ENCODE measurements at regions not wholly inside any gene's neighbourhood (a gene's known extent, or its start where the extent isn't known, plus 50 kb on each side); places are given as distances from the start of the nearest gene placed in this dataset.
"Not testable (repeated sequence)": the region's sequence is repeated elsewhere in the genome, so short reads cannot be mapped to it uniquely, and the experiment has no call there.

- DNase-seq (ENCODE audit: low spot score in 2 of 2): no peak
- no peak overlapping the region for H3K27ac ChIP-seq
- H3K9me3 ChIP-seq: peaks cover 0 to 5% of the 10 kb centered on the region in 2 donors
- TF ChIP-seq CTCF (IDR thresholded peaks at IDR 0.05): no peak
- no peaks in the 10 kb centered on the region for H3K27me3 ChIP-seq
- H3K4me1 ChIP-seq: no peaks in the 10 kb centered on the region
- no peaks in the 10 kb centered on the region for H3K36me3 ChIP-seq
- intact Hi-C loops (cut with DNase I): no loop called here
- no peak overlapping the region for H3K4me3 ChIP-seq
These were observed 73.0 kb upstream of the WDFY3 start for GRCh38 chr4:85039526-85039925.

GRCh38 chr4:85043812-85044496 is 77.5 kb upstream of the WDFY3 start:
- DNase-seq (ENCODE audit: low spot score in 2 of 2); H3K4me3 ChIP-seq; H3K36me3 ChIP-seq; H3K27ac ChIP-seq; intact Hi-C loops (cut with DNase I); H3K4me1 ChIP-seq; H3K27me3 ChIP-seq: not testable (repeated sequence)
- peaks cover 0 to 28% of the 10 kb centered on the region in 2 donors for H3K9me3 ChIP-seq

- no peaks in the 10 kb centered on the region for H3K27me3 ChIP-seq
- no peak for TF ChIP-seq CTCF (IDR thresholded peaks at IDR 0.05)
- no peak for DNase-seq (ENCODE audit: low spot score in 2 of 2)
- no peak overlapping the region for H3K4me3 ChIP-seq
- no peaks in the 10 kb centered on the region for H3K4me1 ChIP-seq
- H3K9me3 ChIP-seq: peaks cover 0 to 22% of the 10 kb centered on the region in 2 donors
- no peak overlapping the region for H3K27ac ChIP-seq
- H3K36me3 ChIP-seq: no peaks in the 10 kb centered on the region
- intact Hi-C loops (cut with DNase I): no loop called here
These were observed 84.2 kb upstream of the WDFY3 start for GRCh38 chr4:85050736-85051135.

GRCh38 chr4:85051526-85051925 is 85.0 kb upstream of the WDFY3 start:
- intact Hi-C loops (cut with DNase I): no loop called here
- no peak for TF ChIP-seq CTCF (IDR thresholded peaks at IDR 0.05)
- peaks cover 0 to 18% of the 10 kb centered on the region in 2 donors for H3K9me3 ChIP-seq
- no peak overlapping the region for H3K4me3 ChIP-seq
- no peak for DNase-seq (ENCODE audit: low spot score in 2 of 2)
- no peaks in the 10 kb centered on the region for H3K36me3 ChIP-seq
- no peaks in the 10 kb centered on the region for H3K4me1 ChIP-seq
- no peak overlapping the region for H3K27ac ChIP-seq
- no peaks in the 10 kb centered on the region for H3K27me3 ChIP-seq

- H3K9me3 ChIP-seq; H3K4me1 ChIP-seq; H3K36me3 ChIP-seq; H3K4me3 ChIP-seq; DNase-seq (ENCODE audit: low spot score in 2 of 2); H3K27me3 ChIP-seq; intact Hi-C loops (cut with DNase I); H3K27ac ChIP-seq: not testable (repeated sequence)
These were observed 88.4 kb upstream of the WDFY3 start for GRCh38 chr4:85054925-85055324.

GRCh38 chr4:85058551-85058950 is 92.1 kb upstream of the WDFY3 start:
- Histone ChIP-seq H3K9me3 (no peaks in the 10 kb centered on the region), H3K4me3 (no peak overlapping the region), H3K27me3 (no peaks in the 10 kb centered on the region), H3K27ac (no peak overlapping the region), H3K4me1 (no peaks in the 10 kb centered on the region), H3K36me3 (no peaks in the 10 kb centered on the region)
- intact Hi-C loops (cut with DNase I): no loop called here
- TF ChIP-seq CTCF (IDR thresholded peaks at IDR 0.05): no peak
- no peak for DNase-seq (ENCODE audit: low spot score in 2 of 2)

- Histone ChIP-seq H3K9me3 (no peaks in the 10 kb centered on the region), H3K4me1 (no peaks in the 10 kb centered on the region), H3K36me3 (no peaks in the 10 kb centered on the region), H3K27ac (no peak overlapping the region), H3K27me3 (no peaks in the 10 kb centered on the region), H3K4me3 (no peak overlapping the region)
- DNase-seq (ENCODE audit: low spot score in 2 of 2): no peak
- TF ChIP-seq CTCF (IDR thresholded peaks at IDR 0.05): no peak
- intact Hi-C loops (cut with DNase I): no loop called here
These were observed 95.5 kb upstream of the WDFY3 start for GRCh38 chr4:85061974-85062373.
